Body of pancreas (tissue), 4 donors: ENCODE measurements at regions not wholly inside any gene's neighbourhood (a gene's known extent, or its start where the extent isn't known, plus 50 kb on each side); places are given as distances from the start of the nearest gene placed in this dataset.

ENCODE experiments used
- ATAC-seq: fragments of 150-250 bp; one replicate; pipeline ENCODE4 v1.9.1; 2016
- DNase-seq, 4 donors: peaks; one replicate each; pipeline ENCODE4 v3.0.0-alpha.2; 2019
- H3K27ac ChIP-seq, 4 donors: fragments of 200-600 bp; sonication (generic); 1 replicate in 3 of 4; 2 replicates in 1 of 4; pipeline versions ENCODE4 v1.5.1 to v1.6.1; 2016 to 2019; ENCODE audit warnings: mild to moderate bottlenecking in 1 of 4, mixed read lengths in 1 of 4, moderate library complexity in 1 of 4
- H3K27me3 ChIP-seq, 2 donors: fragments of 200-600 bp; sonication (generic); one replicate each; pipeline ENCODE4 v1.6.0; 2016; ENCODE audit warnings: mild to moderate bottlenecking in 1 of 2
- H3K36me3 ChIP-seq, 2 donors: fragments of 200-600 bp; sonication (generic); replicated peaks in 1 of 2; 2 replicates each; pipeline ENCODE4 v1.5.1; 2016; ENCODE audit warnings: low read depth in 2 of 2; ENCODE audit not compliant: insufficient read depth in 1 of 2
- H3K4me1 ChIP-seq: fragments of 200-600 bp; sonication (generic); one replicate; pipeline ENCODE4 v1.6.0; 2016
- H3K4me3 ChIP-seq, 2 donors: fragments of 200-600 bp; sonication (generic); 1 replicate in 1 of 2; 2 replicates in 1 of 2; pipeline ENCODE4 v1.5.1; 2016 to 2019
- H3K9me3 ChIP-seq, 3 donors: fragments of 200-600 bp; sonication (generic); 1 replicate in 2 of 3; 2 replicates in 1 of 3; pipeline ENCODE4 v1.5.1; 2016
- CTCF ChIP-seq, 7 experiments: fragments of 450-650 bp in 4 of 7; fragments of 200-600 bp in 3 of 7; sonication (generic) in 3 of 7; IDR thresholded peaks; one replicate each; pipeline ENCODE4 v1.5.1; 2016 to 2019; ENCODE audit warnings: antibody characterized with exemption in 7 of 7
- POLR2A ChIP-seq, 3 donors: fragments of 450-650 bp; IDR thresholded peaks; one replicate each; pipeline ENCODE4 v1.6.1; 2016; ENCODE audit warnings: antibody characterized with exemption in 3 of 3, mild to moderate bottlenecking in 2 of 3
- WGBS, 2 donors: methylation state at CpG; one replicate each; pipeline ENCODE4 v1.1.5; 2017; 5-methylcytosine and 5-hydroxymethylcytosine counted together
- intact Hi-C: fragments of 100-400 bp; cut with DNase I; formaldehyde crosslinking; loops from one replicate; pipeline ENCODE4 v1.15.1; 2023

DNA sequence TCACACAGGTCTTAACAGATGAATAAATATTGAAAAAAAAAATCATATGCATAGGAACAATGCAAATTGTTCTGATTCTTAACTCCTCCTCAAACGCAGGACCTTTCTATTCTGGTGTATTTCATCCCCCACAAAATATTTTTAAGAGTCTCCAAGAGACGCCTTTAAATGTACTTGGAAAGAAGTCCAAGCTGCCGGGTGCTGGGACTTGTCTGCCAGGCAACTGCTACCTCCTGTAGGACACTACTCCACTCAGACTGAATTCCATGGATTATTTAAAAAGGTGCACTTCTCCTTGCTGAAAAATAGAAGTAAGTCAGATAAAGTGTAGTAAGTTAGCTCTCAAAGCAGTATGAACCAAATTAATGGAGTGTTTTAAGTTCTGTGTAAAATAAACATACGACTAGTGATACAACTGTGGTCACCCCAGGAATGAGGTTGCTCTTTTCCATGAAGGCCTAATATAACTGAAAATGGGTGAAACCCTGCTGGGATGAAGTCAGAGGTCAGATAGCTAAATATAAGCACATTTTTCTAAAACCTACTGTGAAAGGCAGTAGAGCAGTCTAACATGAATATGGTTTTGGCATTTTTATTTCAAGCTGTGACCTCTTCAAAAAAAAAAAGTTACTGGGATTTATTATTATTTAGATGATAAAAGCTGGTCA lies 189.2 kb upstream of the PBX1 start:
- Histone ChIP-seq H3K27ac (no peak overlapping the region), H3K36me3 (no peaks in the 10 kb centered on the region), H3K9me3 (peaks cover 0 to 5% (median 0%) of the 10 kb centered on the region in 3 donors), H3K4me1 (no peaks in the 10 kb centered on the region), H3K4me3 (no peak overlapping the region), H3K27me3 (no peaks in the 10 kb centered on the region)
- 70 to 75% methylated on average over 4 of the region's 4 CpGs for WGBS, 2 donors
- no peak for TF ChIP-seq POLR2A (IDR thresholded peaks at IDR 0.05)
- no peak for TF ChIP-seq CTCF (IDR thresholded peaks at IDR 0.05)
- DNase-seq (no peak), ATAC-seq (no peak)
- intact Hi-C loops: no loop called here

DNA sequence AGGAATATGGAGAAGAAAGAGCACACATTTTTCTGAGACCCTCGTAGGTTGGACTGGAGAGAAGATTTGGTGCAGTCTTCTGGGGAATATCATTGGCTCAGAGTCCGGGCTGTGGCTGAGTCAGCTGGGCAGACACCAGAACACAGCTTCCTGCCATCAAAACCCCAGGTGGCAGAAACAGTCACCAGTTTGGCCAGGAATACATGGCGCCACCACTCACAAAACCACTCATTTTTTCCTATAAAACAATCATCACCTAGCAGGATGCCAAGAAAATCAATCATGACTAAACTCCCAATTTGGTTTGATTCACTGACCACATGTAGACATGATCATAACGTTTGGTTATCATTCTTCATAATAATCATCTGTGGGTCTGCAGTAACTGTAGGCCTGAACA lies 178.1 kb upstream of the PBX1 start:
- Histone ChIP-seq H3K27ac (no peak overlapping the region), H3K36me3 (no peaks in the 10 kb centered on the region), H3K4me3 (no peak overlapping the region), H3K9me3 (no peaks in the 10 kb centered on the region), H3K27me3 (no peaks in the 10 kb centered on the region), H3K4me1 (no peaks in the 10 kb centered on the region)
- TF ChIP-seq POLR2A (IDR thresholded peaks at IDR 0.05): no peak
- no peak for TF ChIP-seq CTCF (IDR thresholded peaks at IDR 0.05)
- DNase-seq: peak in 2 of 4 donors; percentile 6 to 16
- 54 to 56% methylated on average over 4 of the region's 4 CpGs for WGBS, 2 donors
- intact Hi-C loops: no loop called here
- ATAC-seq: no peak

DNA sequence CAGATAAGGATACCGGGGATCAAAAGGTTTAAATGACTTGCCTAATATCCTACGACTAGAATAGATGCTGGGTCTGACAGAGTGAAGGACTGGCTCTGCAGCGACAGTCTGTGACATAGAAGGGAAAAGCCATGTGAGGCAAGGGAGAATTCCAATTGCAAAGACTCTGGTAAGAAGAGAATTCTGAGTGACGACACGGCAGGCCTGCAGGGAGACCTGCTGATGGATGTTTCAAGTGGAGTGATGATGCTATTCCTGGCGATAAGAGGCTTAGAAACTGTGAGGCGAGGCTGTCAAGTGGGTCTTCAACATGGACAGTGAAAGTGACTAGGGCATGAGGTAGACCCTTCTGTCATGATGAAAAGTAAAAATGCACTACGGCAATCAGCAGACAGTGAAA lies 176.6 kb upstream of the PBX1 start:
- ATAC-seq (no peak), DNase-seq (no peak)
- TF ChIP-seq CTCF (IDR thresholded peaks at IDR 0.05) (no peak), POLR2A (IDR thresholded peaks at IDR 0.05) (no peak)
- H3K9me3 ChIP-seq: no peaks in the 10 kb centered on the region
- no peak overlapping the region for H3K4me3 ChIP-seq
- intact Hi-C loops: no loop called here
- H3K4me1 ChIP-seq: no peaks in the 10 kb centered on the region
- WGBS, 2 donors: 81 to 94% methylated on average over 8 of the region's 8 CpGs
- no peaks in the 10 kb centered on the region for H3K36me3 ChIP-seq
- H3K27me3 ChIP-seq: no peaks in the 10 kb centered on the region
- H3K27ac ChIP-seq: no peak overlapping the region

DNA sequence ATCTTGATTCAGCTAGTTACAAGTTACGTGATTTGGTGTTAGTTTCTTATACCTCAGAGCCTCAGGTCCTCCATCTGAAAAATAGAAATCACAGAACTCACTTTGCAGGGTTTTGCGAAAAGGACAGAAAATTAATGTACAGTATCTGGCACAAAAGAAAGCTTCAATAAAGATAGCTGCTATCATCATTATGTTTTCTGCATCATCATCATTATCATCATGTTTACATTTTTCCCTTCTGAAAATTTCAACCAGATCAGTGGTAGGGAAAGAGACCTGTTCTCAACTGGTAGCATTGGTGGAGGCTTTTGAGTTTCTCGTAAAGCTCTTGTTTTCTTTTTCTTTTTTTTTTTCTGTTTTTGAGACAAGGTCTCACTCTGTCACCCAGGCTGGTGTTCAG lies 174.7 kb upstream of the PBX1 start:
- DNase-seq (no peak), ATAC-seq (no peak)
- intact Hi-C loops: no loop called here
- no peaks in the 10 kb centered on the region for H3K4me1 ChIP-seq
- H3K9me3 ChIP-seq: no peaks in the 10 kb centered on the region
- no peak overlapping the region for H3K4me3 ChIP-seq
- H3K27me3 ChIP-seq: no peaks in the 10 kb centered on the region
- H3K36me3 ChIP-seq: no peaks in the 10 kb centered on the region
- WGBS, 2 donors: 87 to 92% methylated on average over 3 of the region's 3 CpGs
- H3K27ac ChIP-seq: no peak overlapping the region
- TF ChIP-seq CTCF (IDR thresholded peaks at IDR 0.05) (no peak), POLR2A (IDR thresholded peaks at IDR 0.05) (no peak)

GRCh38 chr1:164417016-164417704 lies 141.8 kb upstream of the PBX1 start:
- no peaks in the 10 kb centered on the region for H3K27me3 ChIP-seq
- H3K9me3 ChIP-seq: no peaks in the 10 kb centered on the region
- no peaks in the 10 kb centered on the region for H3K36me3 ChIP-seq
- intact Hi-C loops: no loop called here
- ATAC-seq (no peak), DNase-seq (no peak)
- H3K4me1 ChIP-seq: no peaks in the 10 kb centered on the region
- H3K27ac ChIP-seq: no peak overlapping the region
- TF ChIP-seq CTCF (IDR thresholded peaks at IDR 0.05) (no peak), POLR2A (IDR thresholded peaks at IDR 0.05) (no peak)
- 56% methylated on average over 2 of the region's 2 CpGs for WGBS, 2 donors
- H3K4me3 ChIP-seq: no peak overlapping the region
